ENCODE measurements at regions not wholly inside any gene's neighbourhood (a gene's known extent, or its start where the extent isn't known, plus 50 kb on each side); places are given as distances from the start of the nearest gene placed in this dataset.

DNA sequence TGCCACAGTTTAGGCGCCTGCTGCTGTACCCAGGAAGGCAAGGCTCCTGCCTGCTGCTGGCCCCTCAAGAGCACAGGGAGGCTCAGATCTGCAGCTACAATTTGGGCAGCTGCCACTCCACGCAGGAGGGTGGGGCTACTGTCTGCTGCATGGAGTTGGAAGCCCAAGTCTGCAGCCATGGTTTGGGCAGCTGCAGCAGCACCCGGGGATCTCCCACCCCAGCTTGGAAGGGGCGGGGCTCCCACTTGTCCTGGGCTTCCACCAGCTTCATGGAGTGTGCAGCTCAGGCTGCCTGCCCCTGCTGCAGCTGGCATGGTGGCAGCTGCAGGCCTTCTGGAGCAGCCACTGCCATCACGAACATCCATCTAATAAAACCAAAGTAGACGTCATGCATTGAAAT lies 512.9 kb downstream of the PYDC2 start:
- no peaks in the 10 kb centered on the region for H3K9me3 ChIP-seq
- DNase-seq = no peak
- no peak overlapping the region for H3K27ac ChIP-seq
- intact Hi-C loops (cut with DNase I; ENCODE audit: low total_unique reads) = no loop called here
- no peaks in the 10 kb centered on the region for H3K36me3 ChIP-seq (ENCODE audit: low read depth, missing control alignments)
- no peaks in the 10 kb centered on the region for H3K27me3 ChIP-seq
- no peaks in the 10 kb centered on the region for H3K4me1 ChIP-seq
- no peak overlapping the region for H3K4me3 ChIP-seq
- no peak for TF ChIP-seq POLR2A (IDR thresholded peaks at IDR 0.05)
- 64 to 69% methylated on average over 3 to 6 of the region's 6 CpGs for WGBS, 2 donors

- intact Hi-C loops (cut with DNase I; ENCODE audit: low total_unique reads) = no loop called here
- no peak for TF ChIP-seq CTCF (IDR thresholded peaks at IDR 0.05)
- no peak for TF ChIP-seq POLR2A (IDR thresholded peaks at IDR 0.05)
- H3K4me1 ChIP-seq = no peaks in the 10 kb centered on the region
Observed at GRCh38 chr3:191975936-191976335, 515.0 kb downstream of the PYDC2 start.

DNA sequence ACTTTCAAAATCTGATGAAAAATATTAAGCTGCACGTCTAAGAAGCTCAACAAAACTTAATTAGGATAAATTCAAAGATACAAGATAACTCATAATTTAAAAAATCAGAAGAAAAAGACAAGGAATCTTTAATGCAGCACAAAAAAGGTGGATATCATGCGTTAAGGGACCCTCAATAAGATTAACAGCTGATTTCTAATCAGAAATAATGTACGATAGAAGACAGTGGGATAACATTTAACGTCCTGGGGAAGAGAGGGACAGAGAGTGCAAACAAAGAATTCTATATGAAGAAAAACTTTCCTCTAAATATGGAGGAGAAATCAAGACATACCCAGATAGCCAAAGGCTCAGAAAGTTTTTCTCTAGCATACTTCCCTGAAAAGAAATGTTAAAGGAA lies 519.5 kb downstream of the PYDC2 start:
- H3K4me1 ChIP-seq = no peaks in the 10 kb centered on the region
- H3K4me3 ChIP-seq = no peak overlapping the region
- 90 to 91% methylated on average over 4 of the region's 4 CpGs for WGBS, 2 donors
- H3K27me3 ChIP-seq = no peaks in the 10 kb centered on the region
- intact Hi-C loops (cut with DNase I; ENCODE audit: low total_unique reads) = no loop called here
- no peak overlapping the region for H3K27ac ChIP-seq
- no peaks in the 10 kb centered on the region for H3K36me3 ChIP-seq (ENCODE audit: low read depth, missing control alignments)
- TF ChIP-seq POLR2A (IDR thresholded peaks at IDR 0.05) (no peak), CTCF (IDR thresholded peaks at IDR 0.05) (no peak)
- DNase-seq = no peak
- H3K9me3 ChIP-seq = no peaks in the 10 kb centered on the region

More at GRCh38 chr3:191975936-191976335, 515.0 kb downstream of the PYDC2 start:
- Histone ChIP-seq H3K9me3 (no peaks in the 10 kb centered on the region), H3K4me3 (no peak overlapping the region), H3K27me3 (no peaks in the 10 kb centered on the region), H3K27ac (no peak overlapping the region), H3K36me3 (ENCODE audit: low read depth, missing control alignments) (no peaks in the 10 kb centered on the region)
- WGBS, 2 donors = 50 to 56% methylated on average over 6 of the region's 6 CpGs
- no peak for DNase-seq

DNA sequence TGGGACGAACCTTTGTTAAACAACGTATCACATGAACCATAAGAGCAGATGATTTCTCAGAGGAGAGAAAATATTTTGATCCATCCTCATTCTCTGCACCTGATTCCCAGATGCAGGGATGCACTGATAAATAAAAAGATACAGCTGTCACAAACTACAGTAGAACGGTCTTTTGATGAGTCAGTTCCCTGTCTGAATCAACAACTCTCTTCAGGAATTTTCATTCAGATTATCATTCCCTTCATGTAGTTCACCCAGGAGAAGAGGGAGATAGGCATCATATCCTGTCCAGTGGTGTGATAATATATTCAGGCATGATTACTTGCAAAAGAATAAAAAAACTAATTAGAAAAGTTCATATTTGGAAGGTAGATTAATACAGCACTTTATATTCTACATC lies 521.5 kb downstream of the PYDC2 start:
- H3K9me3 ChIP-seq = no peaks in the 10 kb centered on the region
- H3K36me3 ChIP-seq (ENCODE audit: low read depth, missing control alignments) = no peaks in the 10 kb centered on the region
- no peaks in the 10 kb centered on the region for H3K27me3 ChIP-seq
- TF ChIP-seq CTCF (IDR thresholded peaks at IDR 0.05) = no peak
- TF ChIP-seq POLR2A (IDR thresholded peaks at IDR 0.05) = no peak
- DNase-seq = no peak
- WGBS, 2 donors = 55 to 63% methylated on average over 3 of the region's 3 CpGs
- no peak overlapping the region for H3K27ac ChIP-seq
- no peaks in the 10 kb centered on the region for H3K4me1 ChIP-seq
- intact Hi-C loops (cut with DNase I; ENCODE audit: low total_unique reads) = no loop called here
- no peak overlapping the region for H3K4me3 ChIP-seq

- 82 to 87% methylated on average over 3 of the region's 3 CpGs for WGBS, 2 donors
- H3K4me3 ChIP-seq = no peak overlapping the region
- H3K9me3 ChIP-seq = no peaks in the 10 kb centered on the region
- no peaks in the 10 kb centered on the region for H3K36me3 ChIP-seq (ENCODE audit: low read depth, missing control alignments)
- no peaks in the 10 kb centered on the region for H3K27me3 ChIP-seq
- H3K4me1 ChIP-seq = no peaks in the 10 kb centered on the region
- DNase-seq = no peak
- H3K27ac ChIP-seq = no peak overlapping the region
- intact Hi-C loops (cut with DNase I; ENCODE audit: low total_unique reads) = no loop called here
- no peak for TF ChIP-seq POLR2A (IDR thresholded peaks at IDR 0.05)
- TF ChIP-seq CTCF (IDR thresholded peaks at IDR 0.05) = no peak
Observed at GRCh38 chr3:191985691-191986090, 524.7 kb downstream of the PYDC2 start.
